Ovary (tissue), 3 donors: ENCODE measurements at regions not wholly inside any gene's neighbourhood (a gene's known extent, or its start where the extent isn't known, plus 50 kb on each side); places are given as distances from the start of the nearest gene placed in this dataset.

ENCODE experiments used
- EP300 ChIP-seq: sonication (generic); formaldehyde crosslinking; IDR thresholded peaks from one replicate; pipeline ENCODE4 v1.6.1; 2017; ENCODE audit warnings: antibody characterized with exemption
- POLR2A ChIP-seq: fragments of 450-650 bp; IDR thresholded peaks from one replicate; pipeline ENCODE4 v1.6.1; 2017; ENCODE audit warnings: antibody characterized with exemption, mild to moderate bottlenecking, moderate library complexity
- TF ChIP-seq, protein P1 (sequence below), 3 donors: fragments of 450-650 bp in 2 of 3; fragments of 200-600 bp in 1 of 3; IDR thresholded peaks; one replicate each; pipeline versions ENCODE4 v1.5.1 to v1.8.0; 2016 to 2022; ENCODE audit warnings: antibody characterized with exemption in 3 of 3, mild to moderate bottlenecking in 1 of 3
- donor health status: DM: no; HTN: no; CAD: no.

DNA sequence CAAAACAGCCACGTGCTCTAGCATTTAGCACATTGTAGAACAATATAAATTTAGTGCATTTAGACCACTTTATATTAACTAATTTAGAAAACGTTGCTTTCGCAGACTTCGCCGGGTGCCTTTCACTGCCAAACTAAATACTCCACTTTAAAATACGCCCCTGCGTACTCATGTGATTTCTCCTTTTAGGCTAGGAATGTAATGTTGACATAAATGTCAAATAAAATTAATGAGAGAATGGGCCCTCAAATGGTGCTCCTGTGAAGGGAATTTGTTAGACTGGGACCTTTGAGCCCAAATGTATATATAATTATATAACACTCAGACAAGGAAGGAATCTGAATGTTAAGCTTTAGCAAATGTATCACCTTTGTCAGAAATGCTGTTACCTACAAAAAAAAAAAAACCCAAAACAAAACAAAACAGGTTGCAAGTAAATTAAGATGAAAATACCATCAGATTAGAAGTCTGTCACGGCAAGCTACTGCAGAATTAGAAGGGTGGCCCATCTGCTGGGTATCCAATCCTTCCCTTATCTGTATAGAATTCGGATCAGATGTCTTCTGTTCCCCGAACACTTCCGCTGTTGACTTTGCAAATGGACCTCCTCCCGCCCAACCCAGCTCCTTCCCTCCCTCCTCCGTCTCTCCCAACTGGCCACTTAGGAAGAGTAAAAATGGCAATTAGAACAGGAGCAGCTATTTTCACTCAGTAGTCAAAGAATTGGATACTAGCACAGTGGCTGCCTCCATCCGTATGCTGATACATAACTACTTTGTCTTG lies 159.3 kb upstream of the FOXN3 start:
- TF ChIP-seq, protein P1, sequence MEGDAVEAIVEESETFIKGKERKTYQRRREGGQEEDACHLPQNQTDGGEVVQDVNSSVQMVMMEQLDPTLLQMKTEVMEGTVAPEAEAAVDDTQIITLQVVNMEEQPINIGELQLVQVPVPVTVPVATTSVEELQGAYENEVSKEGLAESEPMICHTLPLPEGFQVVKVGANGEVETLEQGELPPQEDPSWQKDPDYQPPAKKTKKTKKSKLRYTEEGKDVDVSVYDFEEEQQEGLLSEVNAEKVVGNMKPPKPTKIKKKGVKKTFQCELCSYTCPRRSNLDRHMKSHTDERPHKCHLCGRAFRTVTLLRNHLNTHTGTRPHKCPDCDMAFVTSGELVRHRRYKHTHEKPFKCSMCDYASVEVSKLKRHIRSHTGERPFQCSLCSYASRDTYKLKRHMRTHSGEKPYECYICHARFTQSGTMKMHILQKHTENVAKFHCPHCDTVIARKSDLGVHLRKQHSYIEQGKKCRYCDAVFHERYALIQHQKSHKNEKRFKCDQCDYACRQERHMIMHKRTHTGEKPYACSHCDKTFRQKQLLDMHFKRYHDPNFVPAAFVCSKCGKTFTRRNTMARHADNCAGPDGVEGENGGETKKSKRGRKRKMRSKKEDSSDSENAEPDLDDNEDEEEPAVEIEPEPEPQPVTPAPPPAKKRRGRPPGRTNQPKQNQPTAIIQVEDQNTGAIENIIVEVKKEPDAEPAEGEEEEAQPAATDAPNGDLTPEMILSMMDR (IDR thresholded peaks at IDR 0.05), result no peak
- TF ChIP-seq EP300 (no peak), POLR2A (no peak)
